HG03575 (cell line): ENCODE measurements at regions not wholly inside any gene's neighbourhood (a gene's known extent, or its start where the extent isn't known, plus 50 kb on each side); places are given as distances from the start of the nearest gene placed in this dataset.

ENCODE experiments used
- ATAC-seq: cut with Tn5 transposase; IDR thresholded peaks from one replicate; pipeline ENCODE4 v1.9.1; 2021; ENCODE audit not compliant: unreplicated experiment, insufficient number of reproducible peaks, low FRiP score; ENCODE audit errors: extremely low read depth

DNA sequence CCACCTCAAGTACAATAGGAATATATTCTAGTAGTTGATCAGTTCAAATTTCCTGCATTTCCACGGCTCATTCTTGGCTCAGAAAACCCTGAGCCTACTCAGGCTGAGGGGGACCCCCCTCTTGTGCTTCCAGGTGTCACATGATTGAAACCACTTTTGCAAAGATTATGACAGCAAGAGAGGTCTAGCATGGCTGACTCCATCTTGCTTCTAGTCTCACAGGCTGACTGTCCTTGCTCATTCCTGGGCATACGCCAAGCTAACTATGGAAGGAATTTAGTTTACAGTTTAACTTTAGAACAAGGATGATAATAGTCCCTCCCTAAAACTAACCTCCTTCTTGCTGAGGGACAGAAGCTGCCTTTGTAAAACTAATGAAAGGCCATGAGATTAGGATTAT lies 154.1 kb downstream of the SNX18 start:
- no peak for ATAC-seq

DNA sequence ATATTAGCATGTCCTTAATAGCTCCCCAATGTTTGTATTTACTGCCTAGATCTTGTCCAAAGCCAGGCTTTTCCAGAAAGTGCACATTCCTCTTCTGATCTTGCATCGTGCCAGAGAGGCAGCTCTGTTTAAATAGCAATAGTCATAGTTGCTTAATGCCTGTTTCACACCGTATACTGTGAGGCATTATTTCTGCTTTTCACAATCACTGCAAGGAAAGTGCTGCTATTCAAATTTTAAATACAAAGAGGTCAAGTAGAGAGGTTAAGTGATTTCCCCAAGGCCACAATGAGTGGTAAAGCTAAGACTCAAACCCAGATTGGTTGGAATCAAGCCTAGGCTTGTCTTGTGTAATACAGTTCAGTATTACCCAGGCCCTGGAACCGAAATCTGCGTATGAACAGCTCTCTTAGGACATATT lies 153.6 kb downstream of the SNX18 start:
- no peak for ATAC-seq

DNA sequence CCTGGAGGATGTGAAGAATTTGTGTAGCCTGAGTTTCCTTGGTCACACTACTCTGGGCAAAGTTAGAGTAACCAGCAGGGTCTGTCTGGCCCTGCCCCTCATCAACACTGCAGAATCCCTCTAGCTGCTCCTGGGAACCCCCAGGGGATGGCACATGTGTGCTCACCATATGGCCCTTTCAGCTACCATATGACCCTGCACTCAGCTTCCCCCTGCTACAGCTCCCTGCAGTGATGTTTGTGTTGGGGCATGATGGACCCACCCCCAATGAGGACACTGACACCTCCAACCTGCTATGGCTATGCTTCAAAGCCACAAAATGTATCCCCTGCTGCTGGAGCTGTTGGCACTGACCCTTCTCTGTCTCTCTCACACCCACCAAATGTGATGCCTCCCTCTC lies 152.7 kb downstream of the SNX18 start:
- no peak for ATAC-seq

GRCh38 chr5:54669845-54670244 lies 152.3 kb downstream of the SNX18 start:
- no peak for ATAC-seq

GRCh38 chr5:54669285-54669684 lies 151.7 kb downstream of the SNX18 start:
- no peak for ATAC-seq

DNA sequence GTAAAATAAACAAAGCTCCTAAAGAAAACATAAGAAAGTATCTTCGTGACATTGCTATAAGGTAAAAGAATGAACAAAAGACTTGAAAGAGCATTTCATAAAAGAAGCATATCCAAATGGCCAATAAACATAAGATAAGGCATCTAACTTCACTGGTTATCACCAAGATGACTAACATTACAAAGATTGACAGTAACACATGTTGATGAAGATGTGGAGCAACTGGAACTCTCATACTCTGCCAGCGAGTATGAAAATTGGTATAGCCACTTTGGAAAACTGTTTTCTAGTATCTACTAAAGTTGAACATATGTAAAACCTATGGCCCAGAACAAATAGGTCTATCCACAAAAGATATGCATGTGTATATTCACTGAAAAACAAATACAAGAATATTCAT lies 150.5 kb downstream of the SNX18 start:
- ATAC-seq, result no peak

DNA sequence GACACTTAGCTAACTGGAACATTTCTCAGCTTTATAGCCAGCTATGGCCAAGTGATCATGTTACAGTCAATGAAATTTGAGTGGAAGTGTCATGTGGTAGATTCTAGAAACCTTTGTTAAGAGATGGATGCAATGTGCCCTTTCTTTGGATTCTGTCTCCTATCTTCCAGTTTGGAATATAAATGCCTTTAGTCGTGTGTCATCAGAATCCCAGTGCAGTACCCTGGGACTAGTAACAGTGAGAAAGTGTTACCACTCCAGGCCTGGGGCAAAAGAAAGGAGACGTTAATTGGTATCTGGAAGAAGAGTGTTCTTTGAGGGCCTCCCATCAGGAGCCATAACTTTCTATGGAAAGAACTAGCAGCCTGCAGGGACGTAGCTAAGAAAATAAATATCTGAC lies 149.6 kb downstream of the SNX18 start:
- no peak for ATAC-seq

DNA sequence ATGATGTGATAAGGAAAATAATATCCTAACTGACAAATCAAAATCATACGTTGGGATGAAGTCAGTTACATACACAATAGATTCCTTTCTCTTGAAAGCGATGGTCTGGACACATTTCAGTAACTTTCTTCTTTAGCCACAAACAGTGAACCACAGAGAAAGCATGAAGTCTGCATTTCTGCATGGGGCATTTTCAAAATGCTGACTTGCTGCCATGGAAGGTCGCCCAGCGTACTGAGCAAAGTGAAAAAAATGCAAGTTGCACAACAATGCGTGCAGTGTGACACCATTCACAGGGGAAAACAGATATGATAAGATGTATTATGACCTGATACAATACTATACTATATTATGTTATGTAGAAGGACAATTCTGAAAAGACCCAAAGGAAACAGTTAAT lies 146.3 kb downstream of the SNX18 start:
- ATAC-seq, result no peak

GRCh38 chr5:54661111-54661510 lies 143.6 kb downstream of the SNX18 start:
- ATAC-seq, result no peak

DNA sequence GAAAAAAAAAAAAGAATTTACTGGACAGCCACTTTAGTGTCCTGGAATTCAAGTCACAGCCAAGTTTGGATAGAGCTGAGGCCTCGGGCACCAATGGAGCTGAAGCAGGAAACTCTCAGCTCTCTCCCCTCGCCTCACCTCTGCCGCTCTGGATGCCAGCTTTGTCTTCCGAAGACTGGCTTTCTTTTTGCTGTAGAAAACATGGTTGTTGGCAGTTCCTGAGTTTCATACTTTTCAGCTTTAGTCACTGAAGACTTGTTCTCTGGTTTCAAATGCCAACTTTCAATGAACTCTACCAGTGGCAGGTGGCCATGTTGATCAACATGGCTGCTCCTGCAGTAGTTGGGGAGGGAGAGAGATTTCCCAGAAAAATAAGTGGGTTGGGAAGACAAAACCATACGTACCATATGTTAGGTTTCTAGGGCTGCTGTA lies 142.2 kb downstream of the SNX18 start:
- ATAC-seq, result no peak

- ATAC-seq, result no peak
Measured at GRCh38 chr5:54658010-54658409, 140.5 kb downstream of the SNX18 start.

DNA sequence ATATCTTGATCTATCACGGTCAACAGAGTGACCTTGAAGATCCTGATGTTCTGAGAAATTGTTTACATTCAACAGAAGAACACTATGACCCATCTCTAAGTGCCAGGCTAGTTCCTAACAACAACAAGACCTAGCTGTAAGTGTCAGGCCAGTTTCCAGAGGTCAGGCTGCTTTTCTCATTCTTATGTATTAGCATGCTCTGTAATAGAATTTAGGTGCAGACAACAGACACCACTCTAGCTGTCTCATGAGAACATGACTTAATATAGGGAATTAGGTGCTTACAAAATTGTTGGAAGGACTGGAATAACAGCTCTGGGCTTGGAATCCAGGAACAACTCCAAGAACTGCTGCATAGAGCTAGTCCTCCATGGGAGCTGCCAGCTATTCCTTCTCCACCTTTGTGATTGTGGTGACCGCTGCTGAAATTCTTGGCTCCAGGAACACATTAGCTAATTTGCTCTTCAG lies 138.7 kb downstream of the SNX18 start:
- no peak for ATAC-seq

DNA sequence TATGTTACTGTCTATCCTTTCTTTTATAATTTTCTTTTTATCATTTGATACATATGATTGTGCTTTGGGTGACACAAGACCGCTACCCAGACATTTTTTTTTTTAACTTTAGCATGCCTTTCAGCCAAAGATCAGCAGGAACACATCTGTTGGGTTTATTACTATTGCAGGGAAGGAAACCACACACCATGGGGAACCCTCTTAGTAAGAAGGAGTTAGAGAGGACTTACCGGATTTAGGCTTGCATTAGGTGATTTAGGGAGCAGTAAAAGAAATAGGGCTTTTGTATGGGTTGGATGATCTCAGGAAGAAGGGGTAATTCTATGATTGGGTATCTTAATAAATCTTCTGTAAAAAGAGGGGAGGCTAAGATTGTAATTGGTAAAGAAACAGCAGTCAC lies 138.2 kb downstream of the SNX18 start:
- ATAC-seq, result no peak

- no peak for ATAC-seq
Measured at GRCh38 chr5:54655266-54655665, 137.7 kb downstream of the SNX18 start.

DNA sequence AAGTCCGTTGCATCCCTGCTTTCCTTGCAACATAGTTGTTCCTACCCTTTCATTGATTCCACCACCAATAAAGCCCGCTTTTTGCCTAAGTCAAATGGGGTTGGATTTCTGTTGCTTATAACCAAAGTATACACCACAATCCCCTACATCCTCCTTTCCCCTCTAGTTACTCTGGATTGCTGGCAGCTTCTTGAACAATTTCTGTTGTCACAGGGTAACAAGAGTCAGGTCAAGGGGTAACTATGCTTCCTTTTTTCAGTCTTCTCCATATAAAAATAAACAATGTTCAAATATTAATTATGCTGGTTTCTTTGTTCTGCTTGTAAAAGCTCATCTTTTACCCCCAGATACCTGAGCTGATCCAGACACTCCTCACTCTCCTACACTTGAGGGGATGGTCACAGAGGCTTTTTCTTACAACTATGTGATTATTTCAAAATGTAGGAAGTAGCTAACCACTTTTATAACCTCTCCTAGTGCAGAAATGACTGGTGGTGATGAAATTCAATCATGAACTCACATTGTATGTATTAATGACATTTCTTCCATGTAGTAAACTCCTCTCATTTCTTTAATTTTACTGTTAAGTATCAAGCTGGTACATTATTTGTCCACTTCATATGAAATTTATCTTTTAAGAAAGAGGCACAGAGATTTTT lies 136.5 kb downstream of the SNX18 start:
- ATAC-seq, result no peak

GRCh38 chr5:54651482-54652076 lies 134.0 kb downstream of the SNX18 start:
- no peak for ATAC-seq

- ATAC-seq, result no peak
Measured at GRCh38 chr5:54649041-54649504, 131.5 kb downstream of the SNX18 start.

DNA sequence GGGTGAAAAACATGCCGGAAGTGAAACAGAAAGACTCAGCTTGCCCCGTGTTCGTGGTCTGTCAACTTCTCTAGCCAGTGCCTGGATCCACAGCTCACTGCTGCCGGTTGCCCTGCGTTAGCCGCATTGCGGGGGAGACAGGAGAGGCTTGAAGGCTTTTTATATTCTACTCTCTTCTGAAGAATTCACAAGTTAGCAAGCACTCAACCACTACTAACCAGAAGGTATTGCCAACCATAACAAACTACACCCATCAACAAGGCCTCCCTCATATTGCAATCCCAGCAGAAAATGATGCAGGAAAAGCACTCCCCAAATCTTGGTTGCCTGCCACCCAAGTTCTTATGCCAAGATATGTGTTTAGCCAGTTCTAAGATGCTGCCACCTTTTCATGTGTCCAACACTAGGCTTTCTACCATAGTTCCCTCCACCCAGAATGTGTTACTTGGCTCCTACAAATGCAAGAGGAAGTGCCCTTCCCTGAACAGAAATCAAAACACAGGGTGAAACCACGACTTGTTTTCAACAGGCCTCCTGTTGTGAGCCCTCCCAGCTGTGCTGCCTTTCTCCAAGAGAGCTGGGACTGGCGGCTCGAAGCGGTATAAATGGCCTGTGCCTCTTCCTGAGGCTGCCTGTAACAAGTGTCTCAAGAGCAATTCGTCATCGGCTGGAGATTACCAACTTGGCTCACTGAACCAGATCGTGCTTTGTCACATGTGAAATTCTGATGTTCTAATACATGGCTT lies 129.0 kb downstream of the SNX18 start:
- ATAC-seq, result peak; percentile 75

DNA sequence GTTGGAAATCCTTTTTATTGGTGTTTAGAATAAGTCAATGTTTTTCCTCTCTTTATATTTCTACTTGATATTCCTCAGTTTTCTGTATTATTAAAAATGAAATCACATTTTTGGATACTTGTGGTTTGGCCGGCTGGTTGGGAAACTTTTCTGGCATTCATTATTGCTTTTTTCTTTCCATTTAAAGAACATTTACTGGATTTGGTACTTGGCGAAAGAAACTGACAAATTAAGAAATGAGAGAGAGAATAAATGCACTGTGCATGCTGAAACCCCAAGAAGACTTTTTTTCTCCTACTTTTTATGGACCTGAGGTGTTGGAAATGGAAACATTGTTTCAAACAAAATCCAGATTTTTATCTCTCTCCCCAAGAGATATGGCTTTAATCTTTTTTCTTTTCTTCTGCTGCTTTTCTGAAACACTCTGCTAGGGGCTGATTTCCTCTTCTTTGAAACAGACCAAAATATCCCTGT lies 128.4 kb downstream of the SNX18 start:
- ATAC-seq, result no peak

DNA sequence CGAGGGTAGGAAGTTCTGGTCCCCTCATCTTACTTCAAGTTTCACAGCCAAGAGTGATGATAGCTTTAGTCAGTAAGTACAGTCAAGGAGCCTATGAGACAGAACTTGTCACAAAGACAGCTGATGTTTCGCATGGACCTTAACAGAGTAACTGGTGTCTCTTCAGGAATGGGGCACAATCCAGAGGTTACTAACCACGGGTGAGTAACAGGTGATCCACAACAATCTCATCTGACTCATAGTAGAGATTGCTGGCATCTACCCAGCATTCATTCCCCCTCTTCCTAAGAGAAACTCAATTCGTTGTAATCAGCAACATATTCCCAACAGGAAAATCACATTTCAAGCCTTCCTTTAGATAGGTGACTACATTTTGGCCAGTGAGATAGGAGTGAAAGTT lies 126.7 kb downstream of the SNX18 start:
- ATAC-seq, result no peak
